ENCODE measurements at regions not wholly inside any gene's neighbourhood (a gene's known extent, or its start where the extent isn't known, plus 50 kb on each side); places are given as distances from the start of the nearest gene placed in this dataset.

DNA sequence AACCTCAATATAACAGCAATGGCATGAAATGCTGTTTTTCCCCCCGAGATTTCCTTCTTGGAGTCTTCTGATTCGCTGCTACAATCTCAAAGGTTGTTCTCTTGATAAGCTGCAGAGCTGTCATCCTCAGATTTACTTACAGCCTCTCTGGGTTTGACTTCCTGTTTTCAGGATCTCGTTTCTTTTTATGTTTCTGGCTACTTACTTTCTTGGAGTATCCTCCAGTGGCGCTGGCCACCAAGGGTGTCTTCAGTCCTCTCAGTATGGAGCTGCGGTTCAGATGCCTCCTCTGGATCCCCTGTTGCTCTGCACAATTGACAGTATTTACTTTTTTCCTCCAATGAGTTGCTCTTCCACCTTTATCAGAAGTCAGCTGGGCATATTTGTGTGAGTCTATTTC lies 152.0 kb upstream of the TMEM72 start:
- TF ChIP-seq, protein P1, sequence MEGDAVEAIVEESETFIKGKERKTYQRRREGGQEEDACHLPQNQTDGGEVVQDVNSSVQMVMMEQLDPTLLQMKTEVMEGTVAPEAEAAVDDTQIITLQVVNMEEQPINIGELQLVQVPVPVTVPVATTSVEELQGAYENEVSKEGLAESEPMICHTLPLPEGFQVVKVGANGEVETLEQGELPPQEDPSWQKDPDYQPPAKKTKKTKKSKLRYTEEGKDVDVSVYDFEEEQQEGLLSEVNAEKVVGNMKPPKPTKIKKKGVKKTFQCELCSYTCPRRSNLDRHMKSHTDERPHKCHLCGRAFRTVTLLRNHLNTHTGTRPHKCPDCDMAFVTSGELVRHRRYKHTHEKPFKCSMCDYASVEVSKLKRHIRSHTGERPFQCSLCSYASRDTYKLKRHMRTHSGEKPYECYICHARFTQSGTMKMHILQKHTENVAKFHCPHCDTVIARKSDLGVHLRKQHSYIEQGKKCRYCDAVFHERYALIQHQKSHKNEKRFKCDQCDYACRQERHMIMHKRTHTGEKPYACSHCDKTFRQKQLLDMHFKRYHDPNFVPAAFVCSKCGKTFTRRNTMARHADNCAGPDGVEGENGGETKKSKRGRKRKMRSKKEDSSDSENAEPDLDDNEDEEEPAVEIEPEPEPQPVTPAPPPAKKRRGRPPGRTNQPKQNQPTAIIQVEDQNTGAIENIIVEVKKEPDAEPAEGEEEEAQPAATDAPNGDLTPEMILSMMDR (IDR thresholded peaks at IDR 0.05): no peak
- no peak for TF ChIP-seq EZH2phosphoT487 (IDR thresholded peaks at IDR 0.05)
